ENCODE measurements at regions not wholly inside any gene's neighbourhood (a gene's known extent, or its start where the extent isn't known, plus 50 kb on each side); places are given as distances from the start of the nearest gene placed in this dataset.

- Histone ChIP-seq H4K20me1 (ENCODE audit: insufficient read depth) (no peaks in the 10 kb centered on the region), H3K36me3 (ENCODE audit: insufficient read depth, low read length) (no peaks in the 10 kb centered on the region), H3K27ac (ENCODE audit: low read length) (no peak overlapping the region), H3K4me3 (ENCODE audit: low read length) (no peak overlapping the region), H3K9ac (ENCODE audit: low read length) (no peak overlapping the region), H2AFZ (ENCODE audit: low read depth, low read length) (no peak overlapping the region), H3F3A (ENCODE audit: insufficient read depth, low read length, poor library complexity, severe bottlenecking) (no peaks in the 10 kb centered on the region), H3K27me3 (ENCODE audit: insufficient read depth, low read depth, low read length) (no peaks in the 10 kb centered on the region), H3K9me3 (ENCODE audit: low read length) (no peaks in the 10 kb centered on the region), H3K9me2 (ENCODE audit: insufficient read depth, low read length) (no peaks in the 10 kb centered on the region), H3K79me2 (replicated peaks; ENCODE audit: insufficient read depth, low read length) (no peaks in the 10 kb centered on the region), H3K4me2 (ENCODE audit: low read length) (no peak overlapping the region)
- TF ChIP-seq CTCF (IDR thresholded peaks at IDR 0.05; ENCODE audit: poor library complexity, severe bottlenecking) (no peak), EZH2 (IDR thresholded peaks at IDR 0.05; ENCODE audit: borderline replicate concordance, insufficient read depth, low read length, poor library complexity, severe bottlenecking) (no peak), REST (IDR thresholded peaks at IDR 0.05; ENCODE audit: borderline replicate concordance) (no peak), SMC3 (conservative IDR thresholded peaks at IDR 0.05; ENCODE audit: poor library complexity) (no peak), POLR2AphosphoS5 (IDR thresholded peaks at IDR 0.05) (no peak), TAF1 (IDR thresholded peaks at IDR 0.05; ENCODE audit: low read depth) (no peak), RAD21 (conservative IDR thresholded peaks at IDR 0.05) (no peak), MXI1 (conservative IDR thresholded peaks at IDR 0.05; ENCODE audit: poor library complexity, severe bottlenecking) (no peak), EP300 (conservative IDR thresholded peaks at IDR 0.05; ENCODE audit: poor library complexity, severe bottlenecking) (no peak)
Measured at GRCh38 chr12:94762943-94763342, 112.6 kb upstream of the TMCC3 start.

GRCh38 chr12:94762259-94762942 is 112.0 kb upstream of the TMCC3 start:
- Histone ChIP-seq H3K9me3 (ENCODE audit: low read length) (no peaks in the 10 kb centered on the region), H3K36me3 (ENCODE audit: insufficient read depth, low read length) (no peaks in the 10 kb centered on the region), H3K27me3 (ENCODE audit: insufficient read depth, low read depth, low read length) (no peaks in the 10 kb centered on the region), H3K9me2 (ENCODE audit: insufficient read depth, low read length) (no peaks in the 10 kb centered on the region), H3K79me2 (replicated peaks; ENCODE audit: insufficient read depth, low read length) (no peaks in the 10 kb centered on the region), H3K27ac (ENCODE audit: low read length) (no peak overlapping the region), H3F3A (ENCODE audit: insufficient read depth, low read length, poor library complexity, severe bottlenecking) (no peaks in the 10 kb centered on the region), H3K4me2 (ENCODE audit: low read length) (no peak overlapping the region), H3K4me3 (ENCODE audit: low read length) (no peak overlapping the region), H2AFZ (ENCODE audit: low read depth, low read length) (no peak overlapping the region), H3K9ac (ENCODE audit: low read length) (no peak overlapping the region), H4K20me1 (ENCODE audit: insufficient read depth) (no peaks in the 10 kb centered on the region)
- TF ChIP-seq REST (IDR thresholded peaks at IDR 0.05; ENCODE audit: borderline replicate concordance) (no peak), RAD21 (conservative IDR thresholded peaks at IDR 0.05) (no peak), CTCF (IDR thresholded peaks at IDR 0.05; ENCODE audit: poor library complexity, severe bottlenecking) (no peak)
